Stimulated activated CD8-positive, alpha-beta memory T cell treated with anti-CD3 and anti-CD28 coated beads, Interleukin-4, amount 100 ng/mL, for 48 hours (primary cell): ENCODE measurements at regions not wholly inside any gene's neighbourhood (a gene's known extent, or its start where the extent isn't known, plus 50 kb on each side); places are given as distances from the start of the nearest gene placed in this dataset.
"Not testable (repeated sequence)": the region's sequence is repeated elsewhere in the genome, so short reads cannot be mapped to it uniquely, and the experiment has no call there.

Experiments used
- DNase-seq: peaks from one replicate; pipeline ENCODE4 v3.0.0-alpha.2; 2020

- DNase-seq: no peak
Measured at GRCh38 chr12:3421191-3421978, 69.6 kb upstream of the PRMT8 start.

GRCh38 chr12:3424796-3425195, 66.2 kb upstream of the PRMT8 start:
- DNase-seq: not testable (repeated sequence)

- no peak for DNase-seq
Measured at GRCh38 chr12:3427956-3428355, 63.0 kb upstream of the PRMT8 start.

- no peak for DNase-seq
Measured at GRCh38 chr12:3428631-3429030, 62.4 kb upstream of the PRMT8 start.

GRCh38 chr12:3429523-3429922, 61.5 kb upstream of the PRMT8 start:
- DNase-seq: not testable (repeated sequence)

GRCh38 chr12:3431686-3432085, 59.3 kb upstream of the PRMT8 start:
- no peak for DNase-seq

- no peak for DNase-seq
Measured at GRCh38 chr12:3432176-3432742, 58.7 kb upstream of the PRMT8 start.

GRCh38 chr12:3432868-3433267, 58.1 kb upstream of the PRMT8 start:
- no peak for DNase-seq

- DNase-seq: no peak
Measured at GRCh38 chr12:3436461-3437065, 54.4 kb upstream of the PRMT8 start.

- DNase-seq: no peak
Measured at GRCh38 chr12:3437986-3438385, 53.0 kb upstream of the PRMT8 start.

- DNase-seq: no peak
Measured at GRCh38 chr12:3438401-3438800, 52.6 kb upstream of the PRMT8 start.
